Activated CD4-positive, alpha-beta T cell treated with anti-CD3 and anti-CD28 coated beads, Interleukin-2, amount 10 ng/mL, durations not matched to agents 7 days and 5 days (primary cell): ENCODE measurements at regions not wholly inside any gene's neighbourhood (a gene's known extent, or its start where the extent isn't known, plus 50 kb on each side); places are given as distances from the start of the nearest gene placed in this dataset.

ENCODE experiments used
- CTCF ChIA-PET: fragments of 350-600 bp; sonication (Branson Sonifier 250); formaldehyde crosslinking; loops from one replicate; lab custom pipeline; 2021; ENCODE audit warnings: antibody characterized with exemption; lab: Charles Lee
- POLR2A ChIA-PET: fragments of 350-600 bp; sonication (Branson Sonifier 250); formaldehyde crosslinking; loops from one replicate; lab custom pipeline; 2021; ENCODE audit warnings: antibody characterized with exemption; lab: Charles Lee
- DNase-seq: peaks from one replicate; pipeline ENCODE4 v3.0.0-alpha.2; 2020
- H3K27ac Mint-ChIP-seq: one replicate; pipeline ENCODE4 v1.8.0; 2021; ENCODE audit warnings: mild to moderate bottlenecking, moderate library complexity, mixed read lengths
- H3K27me3 Mint-ChIP-seq: one replicate; pipeline ENCODE4 v1.8.0; 2021; ENCODE audit warnings: mixed read lengths
- H3K36me3 Mint-ChIP-seq: one replicate; pipeline ENCODE4 v1.8.0; 2021; ENCODE audit warnings: low read depth, mixed read lengths
- H3K4me1 Mint-ChIP-seq: one replicate; pipeline ENCODE4 v1.8.0; 2021; ENCODE audit warnings: mixed read lengths
- H3K4me3 Mint-ChIP-seq: one replicate; pipeline ENCODE4 v1.8.0; 2021; ENCODE audit warnings: mild to moderate bottlenecking, moderate library complexity, mixed read lengths
- H3K9me3 Mint-ChIP-seq: one replicate; pipeline ENCODE4 v1.8.0; 2021; ENCODE audit warnings: mixed read lengths

GRCh38 chr4:136009258-136009832 lies 1522.9 kb downstream of the PCDH18 start:
- H3K36me3 Mint-ChIP-seq = no peaks in the 10 kb centered on the region
- peaks cover 1% of the 10 kb centered on the region for H3K9me3 Mint-ChIP-seq
- H3K4me1 Mint-ChIP-seq = no peaks in the 10 kb centered on the region
- no peak overlapping the region for H3K4me3 Mint-ChIP-seq
- POLR2A ChIA-PET = no interaction called here
- H3K27ac Mint-ChIP-seq = no peak overlapping the region
- CTCF ChIA-PET = interaction anchor here (1.1 kb wide), 1 partner anchor 38 kb away, joined by 3 read pairs; no protein-coding TSS in a partner anchor
- no peak for DNase-seq
- no peaks in the 10 kb centered on the region for H3K27me3 Mint-ChIP-seq

- H3K36me3 Mint-ChIP-seq = no peaks in the 10 kb centered on the region
- no peaks in the 10 kb centered on the region for H3K27me3 Mint-ChIP-seq
- H3K4me3 Mint-ChIP-seq = no peak overlapping the region
- no peak overlapping the region for H3K27ac Mint-ChIP-seq
- no peak for DNase-seq
- H3K4me1 Mint-ChIP-seq = no peaks in the 10 kb centered on the region
- ChIA-PET CTCF (interaction anchor here (1.1 kb wide), 1 partner anchor 37 kb away, joined by 3 read pairs; no protein-coding TSS in a partner anchor), POLR2A (no interaction called here)
- peaks cover 2% of the 10 kb centered on the region for H3K9me3 Mint-ChIP-seq
Measured at GRCh38 chr4:136007991-136008390, 1524.3 kb downstream of the PCDH18 start.

GRCh38 chr4:136002316-136002715 lies 1530.0 kb downstream of the PCDH18 start:
- no peak for DNase-seq
- ChIA-PET CTCF (no interaction called here), POLR2A (no interaction called here)
- no peak overlapping the region for H3K4me3 Mint-ChIP-seq
- H3K27me3 Mint-ChIP-seq = no peaks in the 10 kb centered on the region
- H3K4me1 Mint-ChIP-seq = no peaks in the 10 kb centered on the region
- H3K36me3 Mint-ChIP-seq = no peaks in the 10 kb centered on the region
- no peak overlapping the region for H3K27ac Mint-ChIP-seq
- H3K9me3 Mint-ChIP-seq = peaks cover 2% of the 10 kb centered on the region

- Mint-ChIP-seq H3K4me1 (no peaks in the 10 kb centered on the region), H3K4me3 (no peak overlapping the region), H3K36me3 (no peaks in the 10 kb centered on the region), H3K27ac (no peak overlapping the region), H3K9me3 (peaks cover 2% of the 10 kb centered on the region), H3K27me3 (no peaks in the 10 kb centered on the region)
- ChIA-PET CTCF (no interaction called here), POLR2A (no interaction called here)
- no peak for DNase-seq
Measured at GRCh38 chr4:136001791-136002190, 1530.5 kb downstream of the PCDH18 start.

- Mint-ChIP-seq H3K4me3 (no peak overlapping the region), H3K4me1 (no peaks in the 10 kb centered on the region), H3K27ac (no peak overlapping the region), H3K27me3 (no peaks in the 10 kb centered on the region), H3K36me3 (no peaks in the 10 kb centered on the region), H3K9me3 (peaks cover 2% of the 10 kb centered on the region)
- no peak for DNase-seq
- ChIA-PET CTCF (no interaction called here), POLR2A (no interaction called here)
Measured at GRCh38 chr4:136000246-136000645, 1532.0 kb downstream of the PCDH18 start.

GRCh38 chr4:135994360-135994759 lies 1537.9 kb downstream of the PCDH18 start:
- DNase-seq = no peak
- no peaks in the 10 kb centered on the region for H3K4me1 Mint-ChIP-seq
- H3K9me3 Mint-ChIP-seq = no peaks in the 10 kb centered on the region
- no peaks in the 10 kb centered on the region for H3K27me3 Mint-ChIP-seq
- CTCF ChIA-PET = no interaction called here
- POLR2A ChIA-PET = no interaction called here
- H3K4me3 Mint-ChIP-seq = no peak overlapping the region
- H3K27ac Mint-ChIP-seq = no peak overlapping the region
- H3K36me3 Mint-ChIP-seq = no peaks in the 10 kb centered on the region

GRCh38 chr4:135976860-135977259 lies 1555.4 kb downstream of the PCDH18 start:
- H3K27me3 Mint-ChIP-seq = no peaks in the 10 kb centered on the region
- peaks cover 3% of the 10 kb centered on the region for H3K9me3 Mint-ChIP-seq
- no peaks in the 10 kb centered on the region for H3K36me3 Mint-ChIP-seq
- no peak overlapping the region for H3K4me3 Mint-ChIP-seq
- H3K4me1 Mint-ChIP-seq = no peaks in the 10 kb centered on the region
- DNase-seq = no peak
- H3K27ac Mint-ChIP-seq = no peak overlapping the region
- ChIA-PET CTCF (no interaction called here), POLR2A (no interaction called here)

GRCh38 chr4:135966936-135967335 lies 1565.4 kb downstream of the PCDH18 start:
- Mint-ChIP-seq H3K4me3 (no peak overlapping the region), H3K4me1 (no peaks in the 10 kb centered on the region), H3K36me3 (no peaks in the 10 kb centered on the region), H3K27ac (no peak overlapping the region), H3K9me3 (no peaks in the 10 kb centered on the region), H3K27me3 (no peaks in the 10 kb centered on the region)
- DNase-seq = no peak
- CTCF ChIA-PET = no interaction called here
- POLR2A ChIA-PET = no interaction called here

GRCh38 chr4:135963009-135963408 lies 1569.3 kb downstream of the PCDH18 start:
- Mint-ChIP-seq H3K27ac (no peak overlapping the region), H3K36me3 (no peaks in the 10 kb centered on the region), H3K4me3 (no peak overlapping the region), H3K4me1 (no peaks in the 10 kb centered on the region), H3K9me3 (peaks cover 5% of the 10 kb centered on the region), H3K27me3 (no peaks in the 10 kb centered on the region)
- ChIA-PET POLR2A (no interaction called here), CTCF (no interaction called here)
- DNase-seq = no peak

GRCh38 chr4:135949931-135950330 lies 1582.4 kb downstream of the PCDH18 start:
- no peaks in the 10 kb centered on the region for H3K9me3 Mint-ChIP-seq
- CTCF ChIA-PET = no interaction called here
- H3K4me3 Mint-ChIP-seq = no peak overlapping the region
- no peaks in the 10 kb centered on the region for H3K36me3 Mint-ChIP-seq
- no peaks in the 10 kb centered on the region for H3K27me3 Mint-ChIP-seq
- no peak overlapping the region for H3K27ac Mint-ChIP-seq
- no peak for DNase-seq
- H3K4me1 Mint-ChIP-seq = no peaks in the 10 kb centered on the region
- POLR2A ChIA-PET = no interaction called here

- POLR2A ChIA-PET = no interaction called here
- Mint-ChIP-seq H3K27me3 (no peaks in the 10 kb centered on the region), H3K4me3 (no peak overlapping the region), H3K4me1 (no peaks in the 10 kb centered on the region), H3K9me3 (no peaks in the 10 kb centered on the region), H3K36me3 (no peaks in the 10 kb centered on the region), H3K27ac (no peak overlapping the region)
- no peak for DNase-seq
- CTCF ChIA-PET = no interaction called here
Measured at GRCh38 chr4:135948797-135949196, 1583.5 kb downstream of the PCDH18 start.

GRCh38 chr4:135941671-135942070 lies 1590.6 kb downstream of the PCDH18 start:
- Mint-ChIP-seq H3K27ac (no peak overlapping the region), H3K9me3 (no peaks in the 10 kb centered on the region), H3K4me3 (no peak overlapping the region), H3K4me1 (no peaks in the 10 kb centered on the region), H3K27me3 (no peaks in the 10 kb centered on the region), H3K36me3 (no peaks in the 10 kb centered on the region)
- CTCF ChIA-PET = no interaction called here
- DNase-seq = no peak
- POLR2A ChIA-PET = no interaction called here

- Mint-ChIP-seq H3K36me3 (no peaks in the 10 kb centered on the region), H3K4me1 (no peaks in the 10 kb centered on the region), H3K27ac (no peak overlapping the region), H3K9me3 (no peaks in the 10 kb centered on the region), H3K4me3 (no peak overlapping the region), H3K27me3 (no peaks in the 10 kb centered on the region)
- no peak for DNase-seq
- ChIA-PET POLR2A (no interaction called here), CTCF (no interaction called here)
Measured at GRCh38 chr4:135934026-135934425, 1598.3 kb downstream of the PCDH18 start.

- Mint-ChIP-seq H3K36me3 (no peaks in the 10 kb centered on the region), H3K9me3 (peaks cover 2% of the 10 kb centered on the region), H3K27me3 (no peaks in the 10 kb centered on the region), H3K4me3 (no peak overlapping the region), H3K27ac (no peak overlapping the region), H3K4me1 (no peaks in the 10 kb centered on the region)
- no peak for DNase-seq
- ChIA-PET CTCF (no interaction called here), POLR2A (no interaction called here)
Measured at GRCh38 chr4:135927651-135928050, 1604.6 kb downstream of the PCDH18 start.
